Stimulated activated CD8-positive, alpha-beta memory T cell treated with anti-CD3 and anti-CD28 coated beads, Interleukin-4, amount 100 ng/mL, for 48 hours (primary cell): ENCODE measurements at regions not wholly inside any gene's neighbourhood (a gene's known extent, or its start where the extent isn't known, plus 50 kb on each side); places are given as distances from the start of the nearest gene placed in this dataset.
A peak's percentile ranks its signal among the peaks of the same experiment; 100 is the strongest.

Experiments
- DNase-seq: peaks from one replicate; pipeline ENCODE4 v3.0.0-alpha.2; 2020

- DNase-seq = no peak
Observed at GRCh38 chr12:92552412-92553108, 150.2 kb upstream of the PLEKHG7 start.

GRCh38 chr12:92551853-92552397 lies 150.9 kb upstream of the PLEKHG7 start:
- DNase-seq = peak; percentile 65

GRCh38 chr12:92551210-92551609 lies 151.6 kb upstream of the PLEKHG7 start:
- DNase-seq = no peak

- no peak for DNase-seq
Observed at GRCh38 chr12:92550661-92551060, 152.1 kb upstream of the PLEKHG7 start.

GRCh38 chr12:92550254-92550653 lies 152.5 kb upstream of the PLEKHG7 start:
- DNase-seq = no peak

GRCh38 chr12:92549516-92549915 lies 153.3 kb upstream of the PLEKHG7 start:
- DNase-seq = no peak

GRCh38 chr12:92547906-92548305 lies 154.9 kb upstream of the PLEKHG7 start:
- DNase-seq = no peak

GRCh38 chr12:92547420-92547819 lies 155.4 kb upstream of the PLEKHG7 start:
- DNase-seq = no peak

GRCh38 chr12:92546635-92547348 lies 156.0 kb upstream of the PLEKHG7 start:
- no peak for DNase-seq

GRCh38 chr12:92546259-92546634 lies 156.5 kb upstream of the PLEKHG7 start:
- no peak for DNase-seq

- DNase-seq = no peak
Observed at GRCh38 chr12:92544322-92544721, 158.5 kb upstream of the PLEKHG7 start.

- DNase-seq = no peak
Observed at GRCh38 chr12:92543840-92544239, 158.9 kb upstream of the PLEKHG7 start.

GRCh38 chr12:92543359-92543758 lies 159.4 kb upstream of the PLEKHG7 start:
- no peak for DNase-seq

- DNase-seq = no peak
Observed at GRCh38 chr12:92541731-92542130, 161.1 kb upstream of the PLEKHG7 start.

- no peak for DNase-seq
Observed at GRCh38 chr12:92540782-92541423, 161.9 kb upstream of the PLEKHG7 start.

- DNase-seq = no peak
Observed at GRCh38 chr12:92539976-92540781, 162.6 kb upstream of the PLEKHG7 start.

- no peak for DNase-seq
Observed at GRCh38 chr12:92539110-92539749, 163.6 kb upstream of the PLEKHG7 start.

GRCh38 chr12:92537290-92537960 lies 165.4 kb upstream of the PLEKHG7 start:
- no peak for DNase-seq

GRCh38 chr12:92535961-92536360 lies 166.8 kb upstream of the PLEKHG7 start:
- DNase-seq = no peak

GRCh38 chr12:92533280-92533890 lies 169.4 kb upstream of the PLEKHG7 start:
- no peak for DNase-seq

GRCh38 chr12:92530706-92531105 lies 172.1 kb upstream of the PLEKHG7 start:
- DNase-seq = no peak
